Left lobe of liver (tissue), 2 donors: ENCODE measurements at regions not wholly inside any gene's neighbourhood (a gene's known extent, or its start where the extent isn't known, plus 50 kb on each side); places are given as distances from the start of the nearest gene placed in this dataset.

ENCODE experiments used
- ATAC-seq: fragments of 200-7000 bp; cut with Tn5 transposase; one replicate; pipeline ENCODE4 v1.9.1; 2020; ENCODE audit warnings: mild to moderate bottlenecking, moderate library complexity
- DNase-seq: peaks from one replicate; pipeline ENCODE4 v3.0.0-alpha.2; 2020; ENCODE audit warnings: low spot score
- donor health status: DM: no; HTN: no; CAD: no; lungs with moderate emphysema.
- donor health status: DM: no; HTN: yes; CAD: no.

DNA sequence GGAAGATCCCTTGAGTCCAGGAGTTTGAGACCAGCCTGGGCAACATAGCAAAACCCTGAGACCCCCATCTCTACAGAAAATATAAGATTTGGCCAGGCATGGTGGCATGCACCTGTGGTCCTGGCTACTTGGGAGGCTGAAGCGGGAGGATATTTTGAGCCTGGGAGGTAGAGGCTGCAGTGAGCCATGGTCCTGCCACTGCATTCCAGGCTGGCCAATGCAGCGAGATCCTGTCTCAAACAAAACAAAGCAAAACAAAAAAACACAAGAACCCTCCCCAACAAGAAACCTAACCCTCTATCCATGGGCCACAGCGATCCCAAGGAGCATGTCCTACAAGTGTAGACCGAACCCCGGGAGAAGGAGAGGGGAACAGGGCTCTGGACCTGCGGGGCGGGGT, 133.3 kb downstream of the MGAT5B start:
- no peak for DNase-seq
- ATAC-seq: no peak

DNA sequence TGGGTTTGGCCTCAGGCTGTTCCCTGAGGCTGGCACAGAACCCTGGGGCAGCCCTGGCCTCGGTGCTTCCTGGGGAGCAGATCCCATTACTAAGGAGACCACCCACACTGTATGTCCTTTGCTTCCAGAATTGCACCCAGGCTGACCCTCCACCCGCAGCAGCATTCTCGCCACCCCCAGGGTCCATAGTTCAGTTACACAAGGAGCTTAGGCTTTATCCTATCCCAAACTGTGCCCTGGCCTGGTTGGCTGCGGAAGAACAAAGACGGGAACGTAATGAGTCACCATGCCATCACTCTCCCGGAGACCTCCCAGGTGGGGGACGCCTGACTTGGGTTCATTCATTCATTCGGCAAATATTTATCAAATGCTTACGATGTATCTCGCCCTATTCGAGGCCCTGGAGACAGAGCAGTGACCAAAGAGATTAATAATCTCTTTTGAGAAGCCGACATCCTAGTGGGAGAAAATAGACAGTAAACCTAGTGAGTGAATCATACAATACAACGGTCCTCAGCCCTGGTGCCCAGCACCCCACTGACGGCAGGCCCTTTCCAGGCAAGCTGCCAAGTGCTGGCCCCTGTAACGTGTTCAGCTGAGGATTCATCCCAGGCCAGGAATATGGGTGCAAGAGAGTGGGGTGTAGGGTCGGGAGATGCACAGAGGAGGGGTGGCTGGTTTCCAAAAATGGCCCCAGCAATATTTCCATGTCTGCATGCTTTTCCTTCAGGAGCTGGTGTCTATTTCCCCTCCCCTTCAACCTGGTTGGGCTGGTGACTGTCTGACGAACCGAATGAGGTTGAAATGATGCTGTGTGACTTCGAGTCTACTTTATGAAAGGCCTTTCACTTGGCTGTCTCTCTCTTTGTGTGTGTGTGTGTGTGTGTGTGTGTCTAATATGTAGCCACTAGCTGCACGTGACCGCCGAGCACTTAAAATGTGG, 134.2 kb downstream of the MGAT5B start:
- no peak for ATAC-seq
- no peak for DNase-seq

DNA sequence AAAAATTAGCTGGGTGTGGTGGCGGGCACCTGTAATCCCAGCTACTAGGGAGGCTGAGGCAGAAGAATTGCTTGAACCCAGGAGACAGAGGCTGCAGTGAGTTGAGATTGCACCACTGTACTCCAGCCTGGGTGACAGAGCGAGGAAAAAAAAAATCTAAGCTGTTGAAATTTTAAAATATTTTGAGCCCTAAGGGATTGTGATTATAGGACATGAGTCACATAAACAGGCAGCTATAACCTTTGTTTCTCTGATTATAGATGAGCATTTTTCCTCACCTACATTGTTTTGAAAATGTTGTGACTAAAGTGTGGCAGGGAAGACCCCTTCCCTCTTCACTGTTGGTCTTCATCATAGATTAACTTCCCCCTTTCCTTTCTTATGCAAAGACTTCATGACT, 135.5 kb downstream of the MGAT5B start:
- no peak for ATAC-seq
- DNase-seq: no peak

DNA sequence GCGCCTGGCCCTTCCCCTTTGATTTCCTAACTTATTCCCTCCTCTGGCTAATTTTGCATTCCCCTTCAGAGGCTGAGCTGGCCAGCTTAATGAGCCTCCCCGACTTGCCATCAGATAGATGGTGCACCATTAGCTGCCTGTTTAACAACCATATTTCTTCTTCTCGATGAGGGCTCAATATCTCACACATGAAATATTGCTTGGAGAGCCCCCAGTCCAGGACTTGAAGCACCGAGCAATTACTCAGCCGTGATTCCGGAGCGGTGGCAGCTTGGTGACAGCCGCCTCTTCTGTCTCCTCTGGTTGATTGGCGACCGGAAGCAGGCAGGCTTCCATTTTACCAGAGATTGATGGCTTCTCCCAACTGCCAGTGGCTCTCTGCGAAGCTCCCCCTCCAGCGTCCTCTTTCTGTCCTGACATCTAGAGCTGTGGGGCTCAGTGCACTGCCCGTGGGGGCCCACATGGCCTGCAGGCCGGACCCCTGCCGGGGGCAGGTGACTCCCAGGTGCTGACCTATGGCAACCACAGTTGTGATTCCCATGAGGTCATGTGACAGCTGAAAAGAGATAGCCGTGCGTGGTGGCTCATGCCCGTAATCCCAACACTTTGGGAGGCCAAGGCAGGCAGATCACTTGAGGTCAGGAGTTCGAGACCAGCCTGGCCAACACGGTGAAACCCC, 133.7 kb upstream of the SEC14L1 start:
- ATAC-seq: no peak
- no peak for DNase-seq

DNA sequence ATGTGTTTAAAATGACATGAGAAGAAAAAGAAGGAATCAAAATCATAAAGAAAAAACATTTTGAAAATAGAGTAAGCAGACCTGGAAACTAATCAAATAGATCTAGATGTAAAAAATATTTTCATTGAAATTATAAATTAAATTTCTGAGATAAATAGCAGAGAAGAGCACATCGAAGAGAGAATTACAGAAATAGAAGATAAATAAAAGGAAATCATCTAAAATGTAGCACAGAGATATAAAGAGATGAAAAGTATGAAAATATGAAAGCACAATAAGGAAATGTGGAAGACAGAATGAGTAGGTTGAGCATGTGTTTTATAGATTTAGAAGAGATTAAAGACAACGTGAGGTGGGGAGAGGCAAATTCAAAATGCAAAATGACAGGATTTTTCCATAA, 130.9 kb upstream of the SEC14L1 start:
- ATAC-seq (no peak), DNase-seq (no peak)

DNA sequence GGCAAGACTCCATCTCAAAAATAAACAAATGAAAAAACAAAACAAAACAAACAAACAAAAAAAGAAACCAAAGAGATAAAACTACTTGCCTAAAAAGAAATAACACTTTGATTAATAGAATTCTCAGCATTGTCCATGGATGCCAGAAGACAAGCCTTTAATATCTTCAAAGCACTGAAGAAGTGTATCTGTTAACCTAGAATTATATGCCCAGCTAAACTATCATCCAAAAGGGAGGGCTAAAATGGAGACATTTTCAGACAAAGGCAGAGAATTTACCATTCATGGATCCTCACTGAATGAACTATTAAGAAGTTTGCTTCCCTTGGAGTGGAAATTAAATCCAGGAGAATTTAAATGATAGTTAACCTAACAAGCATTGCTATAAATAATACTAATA, 130.1 kb upstream of the SEC14L1 start:
- DNase-seq (no peak), ATAC-seq (no peak)

DNA sequence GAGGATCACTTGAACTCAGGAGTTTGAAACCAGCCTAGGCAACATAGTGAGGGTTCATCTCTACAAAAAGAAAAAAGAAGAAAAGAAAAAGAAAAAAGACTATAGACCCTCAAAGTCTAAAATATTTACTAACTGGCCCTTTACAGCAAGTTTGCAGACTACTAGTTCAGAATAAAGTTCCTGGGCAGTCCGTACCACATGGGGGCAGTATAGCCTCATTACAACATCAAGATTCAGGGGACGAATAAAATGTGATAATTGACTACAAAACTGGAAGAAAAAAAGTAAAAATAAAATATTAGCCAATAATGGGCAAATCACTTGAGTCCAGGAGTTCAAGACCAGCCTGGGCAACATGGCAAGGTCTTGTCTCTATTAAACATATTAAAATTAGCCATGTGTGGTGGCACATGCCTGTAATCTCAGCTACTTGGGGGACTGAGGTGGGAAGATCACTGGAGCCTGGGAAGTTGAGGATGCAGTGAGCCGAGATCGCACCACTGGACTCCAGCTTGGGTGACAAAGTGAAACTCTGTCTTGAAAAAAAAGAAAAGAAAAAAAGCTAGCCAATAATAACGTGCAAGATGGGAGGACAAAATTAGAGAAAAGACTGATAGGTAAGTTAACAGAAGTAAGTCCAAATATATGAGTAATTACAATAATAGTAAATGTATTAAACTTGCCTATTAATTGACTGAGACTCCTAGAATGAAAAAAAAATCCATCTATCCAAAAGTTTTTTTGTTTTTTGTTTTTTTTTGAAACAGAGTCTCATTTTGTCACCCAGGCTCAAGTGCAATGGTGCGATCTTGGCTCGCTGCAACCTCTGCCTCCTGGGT, 129.4 kb upstream of the SEC14L1 start:
- ATAC-seq (peak; percentile 53), DNase-seq (no peak)

DNA sequence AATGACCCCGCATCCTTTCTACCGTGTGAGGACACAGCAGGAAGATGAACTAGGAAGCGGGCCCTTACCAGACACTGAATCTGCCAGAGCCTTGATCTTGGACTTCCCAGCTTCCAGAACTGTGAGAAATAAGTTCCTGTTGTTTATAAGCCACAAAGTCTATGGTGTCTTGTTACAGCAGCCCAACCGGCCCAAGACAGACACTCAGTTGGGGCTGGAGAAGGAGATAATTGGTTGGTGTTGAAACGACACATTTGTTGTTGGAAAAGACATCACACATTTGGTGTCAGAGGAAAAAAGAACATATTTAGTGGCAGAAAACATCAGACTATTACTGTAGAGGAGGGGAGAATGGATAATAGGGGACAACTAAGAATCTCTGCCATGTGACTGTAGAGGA, 122.3 kb upstream of the SEC14L1 start:
- ATAC-seq: no peak
- DNase-seq: no peak

DNA sequence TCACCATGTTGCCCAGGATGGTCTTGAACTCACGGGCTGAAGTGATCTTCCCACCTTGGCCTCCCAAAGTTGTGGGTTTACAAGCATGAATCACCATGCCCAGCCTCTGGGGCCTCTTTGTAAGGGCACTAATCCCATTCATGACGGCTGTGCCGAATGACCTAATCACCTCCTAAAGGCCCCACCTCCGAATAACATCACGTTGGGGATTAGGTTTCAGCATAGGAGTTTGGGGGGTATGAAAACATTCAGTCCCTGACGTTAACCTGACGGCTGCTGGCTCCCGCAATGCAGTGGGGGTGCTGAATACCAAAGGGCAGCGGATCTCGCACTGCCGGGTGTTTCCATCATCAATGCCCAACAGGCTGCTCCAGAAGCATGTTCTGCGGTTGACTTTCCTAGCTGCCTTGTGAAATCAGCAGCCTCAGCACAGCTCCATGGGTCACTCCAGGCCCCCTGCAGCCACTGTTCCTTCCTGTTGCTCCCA, 120.8 kb upstream of the SEC14L1 start:
- ATAC-seq: no peak
- no peak for DNase-seq

DNA sequence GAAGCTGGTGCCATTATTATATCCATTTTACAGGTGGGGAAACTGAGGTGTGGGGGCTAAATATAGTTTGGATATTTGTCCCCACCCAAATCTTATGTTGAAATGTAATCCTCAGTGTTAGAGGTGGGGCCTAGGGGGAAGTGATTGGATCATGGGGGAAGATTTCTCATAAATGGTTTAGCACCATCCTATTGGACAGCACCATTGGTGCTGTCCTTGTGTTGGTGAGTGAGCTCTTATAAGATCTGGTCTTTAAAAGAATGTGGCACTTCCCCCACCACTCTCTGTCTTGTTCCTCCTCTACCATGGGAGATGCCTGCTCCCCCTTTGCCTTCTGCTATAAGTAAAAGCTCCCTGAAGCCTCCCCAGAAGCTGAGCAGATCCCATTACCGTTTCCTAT, 119.8 kb upstream of the SEC14L1 start:
- DNase-seq: no peak
- no peak for ATAC-seq

DNA sequence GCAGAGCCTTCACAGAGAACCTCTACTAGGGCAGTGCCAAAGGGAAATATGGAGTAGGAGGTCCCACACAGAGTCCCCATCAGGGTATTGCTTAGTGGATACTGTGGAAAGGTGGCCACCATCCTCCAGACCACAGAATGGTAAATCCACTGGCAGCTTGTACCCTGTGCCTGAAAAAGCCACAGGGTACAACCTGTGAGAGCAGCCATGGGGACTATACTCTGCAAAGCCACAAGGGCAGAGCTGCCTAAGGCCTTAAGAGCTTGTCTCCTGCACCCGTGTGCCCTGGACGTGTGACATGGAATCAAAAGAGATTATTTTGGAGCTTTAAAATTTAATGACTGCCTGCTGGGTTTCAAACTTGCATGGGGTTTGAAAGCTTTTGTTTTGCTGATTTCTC, 118.0 kb upstream of the SEC14L1 start:
- ATAC-seq (no peak), DNase-seq (no peak)

DNA sequence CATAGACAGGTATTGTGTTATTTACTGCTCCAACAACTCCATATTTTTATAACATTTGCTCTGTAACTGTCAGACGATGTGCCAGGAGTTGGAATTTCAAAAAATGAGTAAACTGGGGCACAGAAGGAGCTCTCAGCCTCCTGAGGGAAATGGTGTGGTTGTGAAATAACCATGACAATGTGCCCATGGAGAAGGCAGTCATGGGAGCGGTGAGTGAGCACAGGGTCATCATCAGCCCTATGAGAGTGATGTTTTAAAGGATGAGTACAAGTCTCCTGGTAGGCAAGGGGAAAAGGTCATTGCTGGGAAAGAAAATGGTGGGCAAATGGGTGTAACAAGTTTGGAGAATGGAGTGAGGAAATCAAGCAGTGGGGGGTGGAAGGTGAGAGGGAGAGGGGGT, 115.0 kb upstream of the SEC14L1 start:
- ATAC-seq (no peak), DNase-seq (no peak)

DNA sequence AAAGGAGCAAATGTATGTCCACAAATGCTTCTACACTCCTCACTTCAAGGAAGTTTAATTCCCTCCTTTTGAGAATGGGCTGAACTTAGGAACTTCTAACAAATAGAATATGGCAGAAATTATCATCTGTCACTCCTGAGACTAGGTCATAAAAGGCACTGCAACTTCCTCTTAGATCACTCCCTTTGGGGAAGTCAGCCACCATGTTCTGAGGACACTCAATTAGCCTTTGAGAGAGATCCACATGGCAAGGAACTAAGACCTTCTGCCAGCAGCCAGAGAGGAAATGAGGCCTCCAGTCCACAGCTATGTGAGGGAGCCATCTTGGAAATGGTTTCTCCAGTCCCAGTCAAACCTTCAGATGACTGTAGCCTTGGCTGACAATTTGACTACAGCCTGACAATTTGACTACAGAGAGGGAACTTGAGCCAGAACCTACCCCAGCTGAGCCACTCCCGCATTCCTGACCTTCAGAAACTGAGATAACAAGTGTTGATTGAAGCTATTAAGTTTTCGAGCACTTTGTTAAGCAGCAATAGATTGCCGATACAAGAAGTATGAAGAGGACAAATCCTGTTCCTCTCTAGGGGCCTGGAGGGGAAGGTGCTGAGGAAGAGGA, 113.4 kb upstream of the SEC14L1 start:
- ATAC-seq: no peak
- DNase-seq: no peak

DNA sequence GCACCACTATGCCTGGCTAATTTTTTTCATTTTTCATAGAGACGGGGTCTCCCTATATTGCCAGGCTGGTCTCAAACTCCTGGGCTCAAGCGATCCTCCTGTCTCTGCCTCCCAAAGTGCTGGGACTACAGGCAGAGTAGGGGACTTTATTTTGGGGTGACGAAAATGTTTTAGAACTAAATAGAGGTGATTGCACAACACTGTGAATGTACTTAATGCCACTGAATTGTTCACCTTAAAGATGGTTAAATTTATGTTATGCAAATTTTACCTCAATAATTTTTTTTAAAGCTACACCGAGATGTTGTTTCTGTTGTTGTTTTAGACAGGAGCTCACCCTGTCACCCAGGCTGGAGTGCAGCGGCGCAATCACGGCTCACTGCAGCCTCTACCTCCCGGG, 111.9 kb upstream of the SEC14L1 start:
- no peak for ATAC-seq
- no peak for DNase-seq

DNA sequence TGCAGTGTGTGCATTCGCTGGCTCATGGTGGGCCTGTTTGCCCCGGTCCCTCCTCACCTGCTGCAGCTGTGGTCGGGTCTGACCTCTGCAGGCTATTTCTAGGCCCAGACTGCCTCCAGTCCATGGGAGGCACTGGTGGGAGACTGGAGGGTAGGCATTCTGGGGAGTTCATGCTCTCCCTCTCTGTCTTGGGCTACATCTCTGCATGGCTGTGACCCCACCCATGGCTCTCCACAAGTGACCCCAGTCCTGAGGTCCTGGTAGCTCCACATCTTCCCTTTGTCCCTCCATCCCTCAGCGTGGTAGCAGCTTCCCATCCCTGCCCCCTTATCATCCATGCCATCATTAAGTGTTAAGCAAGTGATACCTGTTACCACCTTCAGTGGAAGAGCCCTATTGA, 107.8 kb upstream of the SEC14L1 start:
- DNase-seq: no peak

DNA sequence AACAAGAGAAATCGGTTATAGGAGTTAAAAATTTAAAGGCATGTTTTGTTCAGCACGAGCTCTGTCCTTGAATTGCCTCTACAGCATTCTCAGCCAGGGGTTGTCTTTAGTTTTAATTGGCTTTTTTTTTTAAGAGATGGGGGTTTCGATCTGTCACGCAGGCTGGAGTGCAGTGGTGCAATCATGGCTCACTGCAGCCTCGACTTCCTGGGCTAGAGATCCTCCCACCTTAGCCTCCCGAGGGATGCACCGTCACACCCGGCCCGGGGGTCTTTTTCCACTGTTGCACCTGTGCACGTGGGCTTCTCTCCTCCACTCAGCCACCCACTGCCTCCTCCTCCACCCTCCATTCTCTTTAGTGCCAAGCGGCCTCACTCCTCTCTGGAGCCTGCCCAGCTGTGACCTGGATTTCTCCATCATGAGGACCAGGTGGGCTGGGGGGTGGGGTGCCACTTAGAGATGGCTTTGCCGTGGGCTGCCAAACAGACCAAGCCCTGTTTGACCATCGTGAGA, 106.8 kb upstream of the SEC14L1 start:
- ATAC-seq (no peak), DNase-seq (no peak)

More for the DNA sequence above, 107.8 kb upstream of the SEC14L1 start:
- no peak for ATAC-seq

DNA sequence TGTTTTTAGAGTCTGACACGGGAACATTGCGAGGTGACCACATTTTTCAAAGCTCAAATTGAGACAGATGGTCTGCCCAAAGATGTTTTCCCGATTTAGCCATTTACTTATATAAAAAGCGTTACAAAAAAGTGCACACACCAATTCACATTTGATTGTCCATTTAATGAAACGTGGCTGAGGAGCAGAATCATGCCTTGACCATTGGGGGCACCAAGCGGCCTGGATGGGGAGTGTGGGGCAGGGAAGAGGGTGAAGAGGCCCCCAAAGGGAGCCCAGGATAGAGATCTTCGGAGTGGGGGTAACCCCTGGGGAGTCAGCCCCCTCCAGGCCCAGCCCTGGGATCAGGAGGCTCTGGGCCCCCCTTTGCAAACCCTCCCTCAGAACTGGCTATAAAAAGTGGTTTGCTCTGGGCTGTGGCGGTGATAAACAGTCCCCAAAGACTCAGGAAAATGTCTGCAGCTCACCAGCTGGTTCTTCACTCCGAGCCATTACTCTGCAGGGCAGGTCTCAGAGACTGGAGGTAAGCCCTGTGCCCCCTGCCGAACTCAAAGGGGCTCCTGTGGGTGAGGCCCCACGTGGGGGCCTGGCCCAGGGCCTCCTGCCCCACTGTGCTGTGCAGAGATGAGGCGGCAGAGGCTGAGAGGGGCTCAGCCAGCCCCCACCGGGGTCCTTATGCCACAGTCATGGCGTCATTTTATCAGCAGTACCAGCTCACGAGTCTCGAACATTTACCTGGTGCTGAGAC, 105.9 kb upstream of the SEC14L1 start:
- no peak for ATAC-seq

DNA sequence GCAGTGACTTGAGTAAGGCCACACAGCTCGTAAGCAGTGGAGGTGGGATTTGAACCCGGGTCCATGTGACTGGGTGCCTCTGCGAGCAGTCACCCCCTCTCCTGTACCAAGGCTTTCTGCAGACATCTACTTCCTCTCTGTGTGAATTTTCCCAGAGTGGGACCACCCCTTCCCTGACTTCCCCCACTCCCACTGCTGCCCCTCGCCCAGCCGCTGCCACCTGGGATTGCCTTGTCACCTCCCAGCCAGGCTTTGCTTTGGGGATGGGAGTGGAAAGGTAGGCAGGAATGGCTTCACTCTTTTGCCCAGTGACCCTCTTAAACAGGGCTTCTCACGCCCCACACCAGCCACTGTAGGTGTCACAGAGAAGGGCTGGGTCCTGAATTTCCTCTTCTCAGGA, 105.2 kb upstream of the SEC14L1 start:
- DNase-seq: no peak
- ATAC-seq: no peak

More for the DNA sequence above, 105.9 kb upstream of the SEC14L1 start:
- DNase-seq: no peak

DNA sequence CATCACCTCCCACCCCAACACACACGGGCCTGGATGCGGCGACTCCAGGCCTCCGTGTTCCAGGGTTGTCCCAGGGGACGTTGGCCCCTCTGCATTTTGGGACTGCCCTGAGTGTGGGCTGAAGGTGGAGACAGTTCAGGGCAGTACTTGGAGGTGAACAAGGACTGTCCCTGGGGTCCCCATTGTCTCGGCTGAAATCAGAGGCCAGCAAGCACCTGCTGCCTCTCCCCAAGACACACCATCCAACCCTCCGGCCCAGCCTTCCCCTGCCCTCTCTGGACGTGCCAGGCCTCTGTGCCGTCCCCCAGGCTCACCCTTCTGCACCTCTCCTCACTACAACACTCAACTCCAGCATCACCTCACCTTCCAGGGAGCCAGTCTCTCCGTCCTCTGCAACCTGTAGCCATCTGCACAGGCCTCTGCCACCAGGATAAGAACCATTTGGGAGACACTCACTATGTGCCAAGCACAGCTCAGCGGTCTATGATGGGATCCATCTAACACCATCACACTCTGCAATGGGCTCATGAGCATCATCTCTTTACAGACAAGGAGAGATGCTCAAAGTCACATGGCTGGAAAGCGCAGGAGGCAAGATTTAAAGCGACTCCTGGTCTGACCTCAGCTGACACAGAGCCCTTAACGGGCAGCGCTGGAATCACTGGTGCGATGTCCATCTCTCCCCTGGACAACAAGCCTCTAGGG, 104.5 kb upstream of the SEC14L1 start:
- DNase-seq (no peak), ATAC-seq (no peak)
